ENCODE measurements at regions not wholly inside any gene's neighbourhood (a gene's known extent, or its start where the extent isn't known, plus 50 kb on each side); places are given as distances from the start of the nearest gene placed in this dataset.

- TF ChIP-seq EZH2phosphoT487 (IDR thresholded peaks at IDR 0.05; ENCODE audit: insufficient read depth, low read depth) (no peak), EZH2 (IDR thresholded peaks at IDR 0.05; ENCODE audit: insufficient read depth, poor library complexity, severe bottlenecking) (no peak)
Observed at GRCh38 chr14:101426466-101426865, 134.8 kb upstream of the DIO3 start.
